ENCODE measurements at regions not wholly inside any gene's neighbourhood (a gene's known extent, or its start where the extent isn't known, plus 50 kb on each side); places are given as distances from the start of the nearest gene placed in this dataset.
"Not testable (repeated sequence)": the region's sequence is repeated elsewhere in the genome, so short reads cannot be mapped to it uniquely, and the experiment has no call there.

DNA sequence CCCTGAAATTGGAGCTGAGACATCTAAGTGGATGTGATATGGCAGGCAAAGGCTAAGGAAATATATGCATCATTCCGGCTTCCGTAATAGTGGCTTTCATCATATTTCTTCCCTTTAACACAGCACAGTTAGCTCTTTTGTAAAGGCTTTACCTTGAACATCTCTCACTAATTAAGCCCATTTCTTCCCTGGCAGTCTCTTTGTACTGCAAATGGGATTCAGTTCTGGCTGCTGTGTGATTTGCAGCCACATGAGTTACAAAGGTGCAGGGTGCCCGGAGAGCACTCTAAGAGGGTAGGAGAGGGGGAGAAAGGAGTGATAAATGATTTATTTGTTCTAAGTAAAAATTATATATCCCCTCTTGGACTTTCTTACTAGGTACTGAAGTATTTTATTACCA lies 232.1 kb upstream of the CCDC196 start:
- Mint-ChIP-seq H3K36me3 (ENCODE audit: low read depth) (no peaks in the 10 kb centered on the region; the same call in 1 of the 2 replicates), H3K4me3 (no peak overlapping the region), H3K27me3 (ENCODE audit: insufficient read depth) (no peaks in the 10 kb centered on the region), H3K27ac (no peak overlapping the region), H3K9me3 (peaks cover 53% of the 10 kb centered on the region), H3K4me1 (ENCODE audit: low read depth) (no peaks in the 10 kb centered on the region)
- DNase-seq = no peak
- TF ChIP-seq, protein P1, sequence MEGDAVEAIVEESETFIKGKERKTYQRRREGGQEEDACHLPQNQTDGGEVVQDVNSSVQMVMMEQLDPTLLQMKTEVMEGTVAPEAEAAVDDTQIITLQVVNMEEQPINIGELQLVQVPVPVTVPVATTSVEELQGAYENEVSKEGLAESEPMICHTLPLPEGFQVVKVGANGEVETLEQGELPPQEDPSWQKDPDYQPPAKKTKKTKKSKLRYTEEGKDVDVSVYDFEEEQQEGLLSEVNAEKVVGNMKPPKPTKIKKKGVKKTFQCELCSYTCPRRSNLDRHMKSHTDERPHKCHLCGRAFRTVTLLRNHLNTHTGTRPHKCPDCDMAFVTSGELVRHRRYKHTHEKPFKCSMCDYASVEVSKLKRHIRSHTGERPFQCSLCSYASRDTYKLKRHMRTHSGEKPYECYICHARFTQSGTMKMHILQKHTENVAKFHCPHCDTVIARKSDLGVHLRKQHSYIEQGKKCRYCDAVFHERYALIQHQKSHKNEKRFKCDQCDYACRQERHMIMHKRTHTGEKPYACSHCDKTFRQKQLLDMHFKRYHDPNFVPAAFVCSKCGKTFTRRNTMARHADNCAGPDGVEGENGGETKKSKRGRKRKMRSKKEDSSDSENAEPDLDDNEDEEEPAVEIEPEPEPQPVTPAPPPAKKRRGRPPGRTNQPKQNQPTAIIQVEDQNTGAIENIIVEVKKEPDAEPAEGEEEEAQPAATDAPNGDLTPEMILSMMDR (IDR thresholded peaks at IDR 0.05) = no peak

DNA sequence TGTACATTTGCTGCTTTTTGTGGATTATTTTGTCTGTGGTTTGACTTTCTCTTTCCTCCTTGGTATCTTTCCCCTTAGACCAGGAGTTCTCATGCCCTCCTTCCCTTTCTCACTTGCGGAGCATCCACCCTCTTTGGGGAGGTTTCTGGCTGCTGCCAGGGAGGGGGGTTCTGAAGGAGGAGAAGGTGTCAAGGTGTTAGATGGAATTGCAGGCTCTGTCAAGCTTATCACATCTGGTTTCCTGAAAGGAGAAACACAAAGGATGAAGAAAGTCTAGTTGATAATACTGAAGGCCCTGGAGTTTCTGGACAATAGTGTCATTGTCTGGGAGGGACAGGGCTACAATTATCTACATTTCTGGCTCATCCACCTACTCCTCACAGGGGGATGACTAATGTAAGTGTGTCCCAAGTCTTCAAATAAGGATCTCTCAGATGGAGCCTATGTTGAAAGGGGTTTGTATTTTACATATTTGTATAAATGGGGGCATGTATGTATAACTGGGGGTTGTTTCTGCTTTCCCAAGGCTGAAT lies 217.3 kb upstream of the CCDC196 start:
- Mint-ChIP-seq H3K27me3 (ENCODE audit: insufficient read depth) (no peaks in the 10 kb centered on the region), H3K4me1 (ENCODE audit: low read depth) (no peaks in the 10 kb centered on the region), H3K27ac (no peak overlapping the region), H3K4me3 (no peak overlapping the region), H3K9me3 (peaks cover 56% of the 10 kb centered on the region), H3K36me3 (ENCODE audit: low read depth) (no peaks in the 10 kb centered on the region)
- no peak for DNase-seq
- TF ChIP-seq, protein P1 (IDR thresholded peaks at IDR 0.05) = no peak

DNA sequence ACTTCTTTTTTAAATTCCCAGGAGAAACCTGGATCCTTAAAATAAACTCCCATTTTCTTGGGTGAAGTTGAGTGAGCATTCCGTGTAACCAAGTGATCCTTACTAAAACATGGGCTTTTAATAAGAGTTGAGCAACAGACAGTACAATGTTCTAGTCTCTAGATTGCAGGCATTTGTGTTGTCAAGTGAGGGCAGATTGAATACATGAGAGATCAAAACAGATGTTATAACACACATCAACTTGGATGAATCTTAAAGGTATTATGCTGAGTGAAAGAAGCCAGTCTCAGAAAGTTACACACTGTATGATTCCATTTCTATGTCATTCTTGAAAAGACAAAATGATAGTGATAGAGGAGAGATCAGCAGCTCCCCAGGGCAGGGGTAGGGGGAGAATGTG lies 213.9 kb upstream of the CCDC196 start:
- Mint-ChIP-seq H3K4me3 (no peak overlapping the region), H3K27ac (no peak overlapping the region), H3K4me1 (ENCODE audit: low read depth) (no peaks in the 10 kb centered on the region), H3K27me3 (ENCODE audit: insufficient read depth) (no peaks in the 10 kb centered on the region), H3K36me3 (ENCODE audit: low read depth) (no peaks in the 10 kb centered on the region), H3K9me3 (peaks cover 64% of the 10 kb centered on the region)
- TF ChIP-seq, protein P1 (IDR thresholded peaks at IDR 0.05) = no peak
- DNase-seq = no peak

DNA sequence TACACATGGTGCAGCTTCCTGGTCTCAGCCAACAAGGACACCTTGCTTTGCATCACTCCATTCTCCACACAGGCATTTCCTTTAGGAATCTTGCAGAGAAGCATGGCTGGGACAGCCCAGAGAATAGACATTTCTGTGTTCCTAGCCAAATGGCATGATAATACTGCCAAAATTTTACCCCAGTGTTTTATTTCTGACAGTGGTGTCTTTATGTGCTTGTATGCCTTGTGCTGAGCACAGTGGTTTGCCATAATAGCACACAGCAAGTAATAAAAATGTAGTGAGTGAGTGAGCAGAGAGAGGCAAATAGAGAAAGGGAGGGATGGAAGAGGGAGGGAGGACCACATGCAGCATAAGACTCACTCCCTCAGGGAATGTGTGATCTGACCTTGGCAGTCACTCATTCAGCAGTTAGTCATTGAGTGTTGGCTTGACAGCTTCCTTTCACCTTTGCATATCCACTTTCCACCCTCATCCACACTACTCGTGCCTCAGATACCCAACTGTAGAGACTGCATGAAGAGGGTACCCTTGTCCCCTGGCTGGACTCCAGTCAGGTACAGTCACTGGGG lies 212.8 kb upstream of the CCDC196 start:
- no peak for DNase-seq
- H3K4me3 Mint-ChIP-seq = no peak overlapping the region
- H3K27me3 Mint-ChIP-seq (ENCODE audit: insufficient read depth) = no peaks in the 10 kb centered on the region
- no peak overlapping the region for H3K27ac Mint-ChIP-seq
- H3K4me1 Mint-ChIP-seq (ENCODE audit: low read depth) = no peaks in the 10 kb centered on the region
- peaks cover 64% of the 10 kb centered on the region for H3K9me3 Mint-ChIP-seq
- H3K36me3 Mint-ChIP-seq (ENCODE audit: low read depth) = no peaks in the 10 kb centered on the region
- TF ChIP-seq, protein P1 (IDR thresholded peaks at IDR 0.05) = no peak

DNA sequence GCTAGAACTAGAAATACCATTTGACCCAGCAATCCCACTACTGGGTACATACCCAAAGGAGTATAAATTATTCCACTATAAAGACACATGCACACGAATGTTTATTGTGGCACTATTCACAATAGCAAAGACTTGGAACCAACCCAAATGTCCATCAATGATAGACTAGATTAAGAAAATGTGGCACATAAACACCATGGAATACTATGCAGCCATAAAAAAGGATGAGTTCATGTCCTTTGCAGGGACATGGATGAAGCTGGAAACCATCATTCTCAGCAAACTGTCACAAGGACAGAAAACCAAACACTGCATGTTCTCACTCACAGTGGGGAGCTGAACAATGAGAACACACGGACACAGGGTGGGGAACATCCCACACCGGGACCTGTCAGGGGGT lies 207.8 kb upstream of the CCDC196 start:
- not testable (repeated sequence) for H3K36me3 Mint-ChIP-seq (ENCODE audit: low read depth); H3K4me1 Mint-ChIP-seq (ENCODE audit: low read depth); H3K4me3 Mint-ChIP-seq; DNase-seq; H3K27me3 Mint-ChIP-seq (ENCODE audit: insufficient read depth); H3K27ac Mint-ChIP-seq
- peaks cover 62% of the 10 kb centered on the region for H3K9me3 Mint-ChIP-seq

DNA sequence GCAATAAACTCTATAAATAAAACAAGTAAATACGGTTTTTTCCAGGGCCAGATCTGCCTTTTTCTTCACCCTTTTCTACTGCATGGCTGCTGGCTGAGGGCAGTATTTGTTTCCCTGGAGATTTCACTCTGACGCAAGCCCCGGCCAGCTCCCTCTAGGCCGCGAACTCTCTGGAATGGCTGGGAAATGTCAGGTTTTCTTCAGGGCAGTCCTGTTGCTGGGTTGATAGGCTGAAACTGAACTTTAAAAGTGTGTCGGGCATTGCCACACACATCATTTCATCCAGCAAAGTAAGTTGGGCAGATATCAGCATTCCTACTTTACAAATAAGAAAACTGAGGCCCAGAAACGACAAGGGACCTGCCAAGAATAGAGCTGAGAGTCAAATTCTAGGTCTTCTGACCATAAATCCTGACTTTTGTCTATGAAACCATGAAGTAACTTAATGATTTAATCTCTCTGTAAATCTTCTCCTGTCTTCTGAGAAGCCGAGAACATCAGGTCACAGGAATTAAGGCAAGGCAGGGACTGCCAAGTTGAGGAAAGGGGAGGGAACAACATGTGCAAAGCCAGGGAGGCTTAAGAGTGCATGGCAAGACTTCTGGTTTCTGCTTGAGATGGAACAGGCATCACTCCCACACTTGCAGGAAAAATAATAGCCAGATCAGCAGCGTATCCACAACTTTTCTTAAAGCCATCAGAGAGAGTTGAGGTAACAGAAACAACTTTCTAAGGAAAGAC lies 205.0 kb upstream of the CCDC196 start:
- no peak for DNase-seq

More for the DNA sequence above, 205.0 kb upstream of the CCDC196 start:
- Mint-ChIP-seq H3K9me3 (peaks cover 54% of the 10 kb centered on the region), H3K4me1 (ENCODE audit: low read depth) (no peaks in the 10 kb centered on the region), H3K4me3 (no peak overlapping the region), H3K36me3 (ENCODE audit: low read depth) (no peaks in the 10 kb centered on the region), H3K27me3 (ENCODE audit: insufficient read depth) (no peaks in the 10 kb centered on the region; the same call in 1 of the 2 replicates), H3K27ac (no peak overlapping the region)
- TF ChIP-seq, protein P1 (IDR thresholded peaks at IDR 0.05) = no peak
